Esophagus squamous epithelium (tissue), 5 donors: ENCODE measurements at regions not wholly inside any gene's neighbourhood (a gene's known extent, or its start where the extent isn't known, plus 50 kb on each side); places are given as distances from the start of the nearest gene placed in this dataset.

ENCODE experiments used
- DNase-seq: peaks from one replicate; lab custom pipeline; 2025; lab: John Stamatoyannopoulos, UW
- H3K27ac ChIP-seq, 4 donors: fragments of 200-600 bp; sonication (generic); one replicate each; pipeline ENCODE4 v1.5.1; 2016 to 2019; ENCODE audit warnings: mild to moderate bottlenecking in 1 of 4
- H3K27me3 ChIP-seq, 4 donors: fragments of 200-600 bp; sonication (generic); 1 replicate in 3 of 4; 2 replicates in 1 of 4; pipeline versions ENCODE4 v1.5.1 to v1.6.0; 2017 to 2021; ENCODE audit warnings: antibody characterized with exemption in 1 of 4
- H3K36me3 ChIP-seq, 3 donors: fragments of 200-600 bp; sonication (generic); one replicate each; pipeline ENCODE4 v1.5.1; 2016 to 2019
- H3K4me1 ChIP-seq, 3 donors: fragments of 200-600 bp; sonication (generic); one replicate each; pipeline ENCODE4 v1.5.1; 2017 to 2019
- H3K4me3 ChIP-seq, 4 donors: fragments of 200-600 bp; sonication (generic); 1 replicate in 3 of 4; 2 replicates in 1 of 4; pipeline ENCODE4 v1.5.1; 2016 to 2019; ENCODE audit warnings: mild to moderate bottlenecking in 2 of 4, moderate library complexity in 1 of 4
- H3K9me3 ChIP-seq, 3 donors: fragments of 200-600 bp; sonication (generic); one replicate each; pipeline ENCODE4 v1.5.1; 2016 to 2019
- CTCF ChIP-seq, 6 experiments: fragments of 450-650 bp in 4 of 6; fragments of 200-600 bp in 2 of 6; sonication (generic) in 2 of 6; IDR thresholded peaks; one replicate each; pipeline ENCODE4 v1.5.1; 2016 to 2019; ENCODE audit warnings: antibody characterized with exemption in 6 of 6, mild to moderate bottlenecking in 4 of 6, moderate library complexity in 4 of 6
- POLR2A ChIP-seq, 4 donors: fragments of 450-650 bp; IDR thresholded peaks; one replicate each; pipeline ENCODE4 v1.6.1; 2017; ENCODE audit warnings: antibody characterized with exemption in 4 of 4, mild to moderate bottlenecking in 4 of 4, moderate library complexity in 3 of 4
- WGBS, 2 donors: methylation state at CpG; one replicate each; pipeline ENCODE4 v1.1.5; 2018; 5-methylcytosine and 5-hydroxymethylcytosine counted together
- intact Hi-C: fragments of 100-400 bp; cut with DNase I; formaldehyde crosslinking; loops from one replicate; pipeline ENCODE4 v1.15.0; 2022
- donor health status: DM: yes; HTN: yes; CAD: no.

GRCh38 chr11:91231226-91231625 lies 993.4 kb upstream of the FAT3 start:
- 56 to 57% methylated on average over 4 of the region's 4 CpGs for WGBS, 2 donors
- intact Hi-C loops = no loop called here
- H3K27ac ChIP-seq = no peak overlapping the region

GRCh38 chr11:91230647-91231046 lies 994.0 kb upstream of the FAT3 start:
- H3K4me1 ChIP-seq = no peaks in the 10 kb centered on the region
- H3K27ac ChIP-seq = no peak overlapping the region
- intact Hi-C loops = no loop called here
- H3K36me3 ChIP-seq = no peaks in the 10 kb centered on the region
- H3K9me3 ChIP-seq = no peaks in the 10 kb centered on the region
- no peak for DNase-seq
- no peaks in the 10 kb centered on the region for H3K27me3 ChIP-seq
- no peak overlapping the region for H3K4me3 ChIP-seq
- TF ChIP-seq CTCF (IDR thresholded peaks at IDR 0.05) = no peak
- no peak for TF ChIP-seq POLR2A (IDR thresholded peaks at IDR 0.05)

More at GRCh38 chr11:91231226-91231625, 993.4 kb upstream of the FAT3 start:
- no peak for DNase-seq
- TF ChIP-seq CTCF (IDR thresholded peaks at IDR 0.05) = no peak
- no peak for TF ChIP-seq POLR2A (IDR thresholded peaks at IDR 0.05)
- H3K4me1 ChIP-seq = no peaks in the 10 kb centered on the region
- H3K27me3 ChIP-seq = no peaks in the 10 kb centered on the region
- H3K4me3 ChIP-seq = no peak overlapping the region
- H3K36me3 ChIP-seq = no peaks in the 10 kb centered on the region
- no peaks in the 10 kb centered on the region for H3K9me3 ChIP-seq

GRCh38 chr11:91222830-91223229 lies 1000.0 kb upstream of the CHORDC1 start:
- Histone ChIP-seq H3K27ac (no peak overlapping the region), H3K9me3 (no peaks in the 10 kb centered on the region), H3K36me3 (no peaks in the 10 kb centered on the region), H3K4me3 (no peak overlapping the region), H3K27me3 (no peaks in the 10 kb centered on the region), H3K4me1 (no peaks in the 10 kb centered on the region)
- no peak for TF ChIP-seq POLR2A (IDR thresholded peaks at IDR 0.05)
- TF ChIP-seq CTCF (IDR thresholded peaks at IDR 0.05) = no peak
- intact Hi-C loops = no loop called here
- DNase-seq = no peak
- 7 to 8% methylated on average over 1 of the region's 1 CpG for WGBS, 2 donors

- no peak overlapping the region for H3K27ac ChIP-seq
- H3K36me3 ChIP-seq = no peaks in the 10 kb centered on the region
- H3K4me1 ChIP-seq = no peaks in the 10 kb centered on the region
- TF ChIP-seq CTCF (IDR thresholded peaks at IDR 0.05) = no peak
- no peak for TF ChIP-seq POLR2A (IDR thresholded peaks at IDR 0.05)
- no peak for DNase-seq
- WGBS, 2 donors = 0% methylated on average over 1 of the region's 1 CpG
- no peaks in the 10 kb centered on the region for H3K27me3 ChIP-seq
- H3K4me3 ChIP-seq = no peak overlapping the region
- no peaks in the 10 kb centered on the region for H3K9me3 ChIP-seq
- intact Hi-C loops = no loop called here
Measured at GRCh38 chr11:91220476-91221202, 997.8 kb upstream of the CHORDC1 start.

- intact Hi-C loops = no loop called here
- H3K9me3 ChIP-seq = no peaks in the 10 kb centered on the region
- no peak for DNase-seq
- 13 to 19% methylated on average over 1 of the region's 1 CpG for WGBS, 2 donors
- no peaks in the 10 kb centered on the region for H3K4me1 ChIP-seq
- H3K36me3 ChIP-seq = no peaks in the 10 kb centered on the region
- H3K27ac ChIP-seq = no peak overlapping the region
- no peak overlapping the region for H3K4me3 ChIP-seq
- no peak for TF ChIP-seq POLR2A (IDR thresholded peaks at IDR 0.05)
- TF ChIP-seq CTCF (IDR thresholded peaks at IDR 0.05) = no peak
- H3K27me3 ChIP-seq = no peaks in the 10 kb centered on the region
Measured at GRCh38 chr11:91219535-91219934, 996.7 kb upstream of the CHORDC1 start.
